Fibroblast of lung (primary cell): ENCODE measurements at regions not wholly inside any gene's neighbourhood (a gene's known extent, or its start where the extent isn't known, plus 50 kb on each side); places are given as distances from the start of the nearest gene placed in this dataset.

Experiments
- CTCF ChIP-seq, 2 donors: IDR thresholded peaks in 1 of 2; conservative IDR thresholded peaks in 1 of 2; 1 replicate in 1 of 2; 2 replicates in 1 of 2; pipeline ENCODE4 v1.5.1; 2011 to 2012; ENCODE audit warnings: low read length in 2 of 2, control low read depth in 1 of 2, inconsistent platforms in 1 of 2, low read depth in 1 of 2, mild to moderate bottlenecking in 1 of 2
- EZH2 ChIP-seq: IDR thresholded peaks from 2 replicates; pipeline ENCODE4 v1.5.1; 2012; ENCODE audit warnings: low read length, control low read depth, mild to moderate bottlenecking; ENCODE audit errors: missing control alignments

DNA sequence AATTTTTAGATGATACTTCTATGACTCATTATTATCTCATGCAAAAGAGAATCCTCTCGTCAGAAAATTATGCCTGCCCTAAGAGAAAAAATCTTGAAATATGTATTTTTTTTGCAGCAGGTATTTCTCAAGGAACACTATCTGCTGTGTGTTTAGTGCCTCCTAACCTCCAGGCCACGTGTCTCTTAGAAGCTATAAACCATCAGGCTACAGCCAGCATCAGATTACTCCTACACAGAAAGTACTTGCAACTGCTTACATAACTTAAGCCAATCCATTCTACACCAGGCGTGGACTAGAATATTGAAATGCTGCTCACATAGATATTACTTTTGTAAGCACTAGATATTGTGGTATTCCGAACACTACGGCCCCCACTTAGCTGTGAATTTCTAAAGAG lies 933.4 kb downstream of the PLA2G4A start:
- TF ChIP-seq CTCF (conservative IDR thresholded peaks at IDR 0.05 in 1 of 2, IDR thresholded peaks at IDR 0.05 in 1 of 2; ENCODE audit: low read depth in 1 of 2, low read length in 2 of 2) (no peak), EZH2 (no peak)
